GM20000 (cell line): ENCODE measurements at regions not wholly inside any gene's neighbourhood (a gene's known extent, or its start where the extent isn't known, plus 50 kb on each side); places are given as distances from the start of the nearest gene placed in this dataset.
"Not testable (repeated sequence)": the region's sequence is repeated elsewhere in the genome, so short reads cannot be mapped to it uniquely, and the experiment has no call there.

Experiments used
- DNase-seq: peaks from one replicate; pipeline ENCODE4 v3.0.0; 2012; ENCODE audit warnings: low spot score
- TF ChIP-seq, protein P1 (sequence below): IDR thresholded peaks from 2 replicates; pipeline ENCODE4 v1.5.1; 2012; ENCODE audit warnings: mild to moderate bottlenecking, control low read depth; ENCODE audit errors: extremely low read depth, missing control alignments

DNA sequence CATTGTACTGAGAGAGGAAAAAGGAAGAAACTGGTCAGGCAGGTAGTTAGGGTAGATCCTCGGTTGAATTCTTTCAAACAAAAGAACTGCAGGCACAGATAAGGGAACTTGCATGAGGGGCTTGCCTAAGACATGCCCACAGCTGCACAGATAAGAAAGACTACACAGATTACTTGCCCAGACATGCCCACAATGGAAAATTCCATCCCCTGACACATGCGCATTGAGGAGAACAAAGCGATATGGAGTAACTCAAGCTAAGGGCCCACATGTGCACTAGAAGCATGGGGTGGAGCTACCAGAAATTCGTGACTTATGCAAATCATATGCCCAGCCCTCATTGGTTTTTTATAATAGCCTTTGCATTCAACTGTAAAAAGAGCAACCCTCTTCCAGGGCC, 181.3 kb upstream of the ZNF521 start:
- TF ChIP-seq, protein P1, sequence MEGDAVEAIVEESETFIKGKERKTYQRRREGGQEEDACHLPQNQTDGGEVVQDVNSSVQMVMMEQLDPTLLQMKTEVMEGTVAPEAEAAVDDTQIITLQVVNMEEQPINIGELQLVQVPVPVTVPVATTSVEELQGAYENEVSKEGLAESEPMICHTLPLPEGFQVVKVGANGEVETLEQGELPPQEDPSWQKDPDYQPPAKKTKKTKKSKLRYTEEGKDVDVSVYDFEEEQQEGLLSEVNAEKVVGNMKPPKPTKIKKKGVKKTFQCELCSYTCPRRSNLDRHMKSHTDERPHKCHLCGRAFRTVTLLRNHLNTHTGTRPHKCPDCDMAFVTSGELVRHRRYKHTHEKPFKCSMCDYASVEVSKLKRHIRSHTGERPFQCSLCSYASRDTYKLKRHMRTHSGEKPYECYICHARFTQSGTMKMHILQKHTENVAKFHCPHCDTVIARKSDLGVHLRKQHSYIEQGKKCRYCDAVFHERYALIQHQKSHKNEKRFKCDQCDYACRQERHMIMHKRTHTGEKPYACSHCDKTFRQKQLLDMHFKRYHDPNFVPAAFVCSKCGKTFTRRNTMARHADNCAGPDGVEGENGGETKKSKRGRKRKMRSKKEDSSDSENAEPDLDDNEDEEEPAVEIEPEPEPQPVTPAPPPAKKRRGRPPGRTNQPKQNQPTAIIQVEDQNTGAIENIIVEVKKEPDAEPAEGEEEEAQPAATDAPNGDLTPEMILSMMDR: no peak
- no peak for DNase-seq

DNA sequence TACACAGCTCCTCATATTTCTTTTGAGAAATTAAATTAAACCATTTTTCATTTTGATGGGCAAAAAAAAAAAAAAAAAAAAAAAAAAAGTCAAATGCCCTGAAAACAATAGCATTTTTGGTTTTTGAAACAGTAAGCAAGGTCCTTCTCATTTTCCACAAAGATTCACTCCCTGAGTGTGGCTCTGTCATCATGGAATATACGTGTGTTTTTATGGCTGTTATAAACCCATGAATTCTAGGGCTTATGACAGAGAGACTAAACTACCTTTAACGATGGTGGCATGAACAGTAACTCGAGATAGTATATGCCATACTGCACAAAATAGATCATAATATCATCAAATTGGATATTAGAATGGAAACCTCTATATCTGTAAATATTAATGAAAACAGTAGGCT, 179.2 kb upstream of the ZNF521 start:
- TF ChIP-seq, protein P1: no peak
- no peak for DNase-seq

DNA sequence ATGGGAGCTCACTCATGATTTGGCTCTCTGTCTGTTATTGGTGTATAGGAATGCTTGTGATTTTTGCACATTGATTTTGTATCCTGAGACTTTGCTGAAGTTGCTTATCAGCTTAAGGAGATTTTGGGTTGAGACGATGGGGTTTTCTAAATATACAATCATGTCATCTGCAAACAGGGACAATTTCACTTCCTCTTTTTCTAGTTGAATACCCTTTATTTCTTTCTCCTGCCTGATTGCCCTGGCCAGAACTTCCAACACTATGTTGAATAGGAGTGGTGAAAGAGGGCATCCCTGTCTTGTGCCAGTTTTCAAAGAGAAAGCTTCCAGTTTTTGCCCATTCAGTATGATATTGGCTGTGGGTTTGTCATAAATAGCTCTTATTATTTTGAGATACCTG, 173.8 kb upstream of the ZNF521 start:
- not testable (repeated sequence) for DNase-seq

DNA sequence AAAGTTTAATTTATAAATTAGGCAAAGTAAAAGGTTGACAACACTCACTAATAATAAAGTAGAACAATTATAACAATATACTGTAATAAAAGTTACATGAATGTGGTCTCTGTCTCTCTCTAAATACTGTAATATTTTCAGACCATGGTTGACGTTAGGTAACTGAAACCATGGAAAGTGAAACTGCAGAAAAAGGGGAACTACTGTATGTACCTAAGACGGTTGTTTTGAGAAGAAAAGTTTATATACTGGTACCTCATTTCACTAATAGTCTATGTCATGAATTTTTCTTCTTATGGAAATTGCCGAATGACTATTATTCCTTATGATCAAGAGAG, 166.7 kb upstream of the ZNF521 start:
- peak; percentile 18 for DNase-seq
- TF ChIP-seq, protein P1: no peak

DNA sequence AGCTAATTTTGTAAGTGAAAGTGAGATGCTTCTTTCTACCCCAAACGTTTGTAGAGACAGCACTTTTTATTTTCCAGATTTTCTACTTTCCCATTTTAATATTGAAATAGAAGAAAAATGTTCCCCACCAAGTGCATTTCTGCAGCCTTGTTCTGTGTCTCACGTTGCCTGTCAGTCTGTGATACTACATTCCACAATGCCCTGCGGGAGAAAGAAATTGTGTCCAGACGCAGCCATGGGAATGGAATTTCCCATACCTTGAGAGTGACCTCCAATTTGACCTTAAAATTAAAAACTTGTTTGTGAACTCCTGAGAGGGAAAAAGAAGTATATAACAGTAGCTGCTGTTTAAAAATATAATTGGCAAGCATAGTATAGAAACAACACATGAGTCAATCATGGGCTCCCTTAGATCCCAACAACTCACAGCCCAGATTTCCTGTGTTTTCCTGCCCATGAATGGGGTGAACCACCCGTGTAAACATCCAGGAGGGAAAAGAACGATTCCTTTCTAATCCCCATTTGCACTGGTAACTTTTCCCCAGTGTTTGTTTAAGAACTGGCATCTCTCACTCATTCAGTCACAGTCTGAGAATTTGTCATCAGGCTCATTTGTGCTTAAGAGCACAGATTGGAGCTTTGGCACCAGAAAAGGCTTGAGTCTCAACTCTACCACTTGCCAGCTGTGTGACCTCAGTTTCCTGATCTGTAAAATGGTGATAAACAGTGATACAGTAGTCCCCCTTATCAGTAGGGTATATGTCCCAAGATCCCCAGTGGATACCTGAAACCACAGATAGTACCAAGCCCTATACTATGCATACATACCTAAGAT, 166.1 kb upstream of the ZNF521 start:
- no peak for DNase-seq
- TF ChIP-seq, protein P1: no peak

DNA sequence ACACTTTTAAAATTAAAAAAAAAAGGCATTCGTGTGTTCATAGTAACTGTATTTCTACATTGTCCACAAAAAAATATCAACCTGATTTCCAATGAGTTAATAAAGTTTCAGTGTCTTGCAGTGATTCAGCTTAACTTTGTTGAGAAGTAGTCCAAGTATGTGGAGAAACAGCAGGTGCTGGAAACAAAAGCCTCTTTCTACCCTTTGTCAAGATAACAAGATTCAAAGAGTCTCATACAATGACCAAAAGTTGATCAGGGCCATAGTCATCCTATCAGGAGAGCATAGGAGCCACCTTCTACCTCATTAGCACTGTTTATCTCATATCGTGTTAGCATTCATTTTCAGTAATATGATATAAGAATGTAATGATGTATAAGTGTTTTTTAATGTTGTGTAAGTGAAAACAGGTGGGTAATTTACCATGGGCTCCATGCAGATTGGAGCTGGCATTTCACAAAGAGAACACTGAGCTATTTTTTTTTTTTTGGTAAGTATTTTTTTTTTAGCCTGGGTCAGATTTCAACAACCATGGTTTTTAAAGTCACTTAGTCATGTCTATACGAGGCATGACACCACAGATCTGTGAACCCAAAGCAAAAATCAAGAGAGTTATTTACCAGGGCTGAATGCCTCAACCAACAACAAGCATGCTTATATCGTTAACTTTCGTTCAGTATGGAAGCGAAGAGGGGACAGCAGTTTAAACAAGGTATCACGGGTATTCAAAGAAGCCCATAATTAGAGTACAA, 165.0 kb upstream of the ZNF521 start:
- TF ChIP-seq, protein P1: no peak
- no peak for DNase-seq

DNA sequence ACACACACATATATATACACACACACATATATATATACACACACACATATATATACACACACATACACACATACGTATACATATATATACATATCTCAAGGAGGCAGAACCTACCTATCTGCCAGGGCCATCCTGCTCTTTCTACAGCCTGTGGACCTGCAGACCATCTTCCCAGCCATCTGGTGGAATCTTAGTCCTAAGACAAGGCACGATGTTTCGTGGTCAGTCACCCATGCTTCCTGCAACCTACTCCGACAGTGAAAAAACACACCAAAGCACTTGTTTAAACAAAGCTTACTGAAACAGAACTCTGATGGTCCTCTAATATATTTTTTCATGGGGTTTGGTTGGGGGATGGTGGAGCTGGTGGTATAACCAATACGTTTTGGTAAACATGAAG, 164.2 kb upstream of the ZNF521 start:
- no peak for DNase-seq
- TF ChIP-seq, protein P1: no peak

DNA sequence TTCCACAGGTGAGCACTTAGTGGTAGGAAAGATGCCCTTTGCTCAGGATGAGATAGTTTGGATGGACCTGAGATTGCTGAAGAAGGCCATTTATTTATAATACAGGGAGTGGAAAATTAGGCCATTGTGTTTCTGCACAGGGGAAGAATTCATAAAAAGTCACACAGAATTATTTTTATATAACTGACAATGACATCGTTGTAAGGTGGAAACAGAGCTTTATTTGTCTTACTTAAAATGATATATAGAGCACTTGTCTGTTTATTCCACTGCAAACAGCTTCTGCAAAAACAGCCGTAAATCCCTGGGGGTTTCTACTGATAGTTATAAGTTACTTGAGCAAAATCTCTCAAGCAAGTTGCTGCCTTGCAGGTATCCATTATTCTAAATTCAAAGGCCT, 158.1 kb upstream of the ZNF521 start:
- DNase-seq: no peak
- TF ChIP-seq, protein P1: no peak
